NAMALWA (cell line): ENCODE measurements at regions not wholly inside any gene's neighbourhood (a gene's known extent, or its start where the extent isn't known, plus 50 kb on each side); places are given as distances from the start of the nearest gene placed in this dataset.
"Not testable (repeated sequence)": the region's sequence is repeated elsewhere in the genome, so short reads cannot be mapped to it uniquely, and the experiment has no call there.

Experiments
- DNase-seq: peaks from one replicate; pipeline ENCODE4 v3.0.0-alpha.2; 2015; ENCODE audit warnings: low spot score

- no peak for DNase-seq
Measured at GRCh38 chr1:218494449-218494852, 149.3 kb downstream of the TGFB2 start.

- no peak for DNase-seq
Measured at GRCh38 chr1:218495931-218496330, 150.8 kb downstream of the TGFB2 start.

GRCh38 chr1:218496561-218496960 is 151.4 kb downstream of the TGFB2 start:
- no peak for DNase-seq

- no peak for DNase-seq
Measured at GRCh38 chr1:218498056-218498938, 153.2 kb downstream of the TGFB2 start.

GRCh38 chr1:218499011-218499691 is 154.0 kb downstream of the TGFB2 start:
- DNase-seq: no peak

GRCh38 chr1:218499911-218500310 is 154.8 kb downstream of the TGFB2 start:
- DNase-seq: no peak

GRCh38 chr1:218501161-218501560 is 156.0 kb downstream of the TGFB2 start:
- no peak for DNase-seq

- DNase-seq: no peak
Measured at GRCh38 chr1:218502383-218502782, 157.2 kb downstream of the TGFB2 start.

- no peak for DNase-seq
Measured at GRCh38 chr1:218503102-218503501, 158.0 kb downstream of the TGFB2 start.

GRCh38 chr1:218507355-218508002 is 162.3 kb downstream of the TGFB2 start:
- no peak for DNase-seq

- no peak for DNase-seq
Measured at GRCh38 chr1:218510153-218510772, 165.1 kb downstream of the TGFB2 start.

GRCh38 chr1:218513328-218513727 is 168.2 kb downstream of the TGFB2 start:
- DNase-seq: no peak

GRCh38 chr1:218514689-218515088 is 169.6 kb downstream of the TGFB2 start:
- no peak for DNase-seq

GRCh38 chr1:218516526-218516925 is 171.4 kb downstream of the TGFB2 start:
- no peak for DNase-seq

- DNase-seq: no peak
Measured at GRCh38 chr1:218517459-218517858, 172.3 kb downstream of the TGFB2 start.

- no peak for DNase-seq
Measured at GRCh38 chr1:218518216-218518740, 173.1 kb downstream of the TGFB2 start.

GRCh38 chr1:218520646-218521045 is 175.5 kb downstream of the TGFB2 start:
- DNase-seq: not testable (repeated sequence)

GRCh38 chr1:218521414-218522169 is 176.5 kb downstream of the TGFB2 start:
- DNase-seq: peak; percentile 61

GRCh38 chr1:218524526-218524925 is 179.4 kb downstream of the TGFB2 start:
- no peak for DNase-seq

- no peak for DNase-seq
Measured at GRCh38 chr1:218525031-218525430, 179.9 kb downstream of the TGFB2 start.

- no peak for DNase-seq
Measured at GRCh38 chr1:218525451-218526197, 180.5 kb downstream of the TGFB2 start.
